HEK293T (cell line): ENCODE measurements at regions not wholly inside any gene's neighbourhood (a gene's known extent, or its start where the extent isn't known, plus 50 kb on each side); places are given as distances from the start of the nearest gene placed in this dataset.

Source experiments
- HDGF ChIP-seq: fragments of 450-650 bp; IDR thresholded peaks from 2 replicates; pipeline ENCODE4 v1.6.1; 2017; ENCODE audit warnings: antibody characterized with exemption, borderline replicate concordance
- SP1 ChIP-seq: fragments of 450-650 bp; IDR thresholded peaks from 2 replicates; pipeline ENCODE4 v1.6.1; 2017

GRCh38 chr1:233505130-233505529 is 108.8 kb upstream of the KCNK1 start:
- no peak for TF ChIP-seq SP1
- TF ChIP-seq HDGF = no peak
